ENCODE measurements at regions not wholly inside any gene's neighbourhood (a gene's known extent, or its start where the extent isn't known, plus 50 kb on each side); places are given as distances from the start of the nearest gene placed in this dataset.

GRCh38 chr10:121089434-121089833 is 238.3 kb downstream of the WDR11 start:
- H3K27me3 ChIP-seq (replicated peaks) = no peaks in the 10 kb centered on the region
- no peaks in the 10 kb centered on the region for H3K36me3 ChIP-seq (replicated peaks)
- no peak overlapping the region for H3K27ac ChIP-seq
- no peak overlapping the region for H3K4me3 ChIP-seq (ENCODE audit: low read depth, low read length)
- in situ Hi-C loops (cut with HindIII; ENCODE audit: low pct_ligation_motif_present, low sequenced_read_pairs) = no loop called here
- no peak for DNase-seq
- TF ChIP-seq, protein P1, sequence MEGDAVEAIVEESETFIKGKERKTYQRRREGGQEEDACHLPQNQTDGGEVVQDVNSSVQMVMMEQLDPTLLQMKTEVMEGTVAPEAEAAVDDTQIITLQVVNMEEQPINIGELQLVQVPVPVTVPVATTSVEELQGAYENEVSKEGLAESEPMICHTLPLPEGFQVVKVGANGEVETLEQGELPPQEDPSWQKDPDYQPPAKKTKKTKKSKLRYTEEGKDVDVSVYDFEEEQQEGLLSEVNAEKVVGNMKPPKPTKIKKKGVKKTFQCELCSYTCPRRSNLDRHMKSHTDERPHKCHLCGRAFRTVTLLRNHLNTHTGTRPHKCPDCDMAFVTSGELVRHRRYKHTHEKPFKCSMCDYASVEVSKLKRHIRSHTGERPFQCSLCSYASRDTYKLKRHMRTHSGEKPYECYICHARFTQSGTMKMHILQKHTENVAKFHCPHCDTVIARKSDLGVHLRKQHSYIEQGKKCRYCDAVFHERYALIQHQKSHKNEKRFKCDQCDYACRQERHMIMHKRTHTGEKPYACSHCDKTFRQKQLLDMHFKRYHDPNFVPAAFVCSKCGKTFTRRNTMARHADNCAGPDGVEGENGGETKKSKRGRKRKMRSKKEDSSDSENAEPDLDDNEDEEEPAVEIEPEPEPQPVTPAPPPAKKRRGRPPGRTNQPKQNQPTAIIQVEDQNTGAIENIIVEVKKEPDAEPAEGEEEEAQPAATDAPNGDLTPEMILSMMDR (IDR thresholded peaks at IDR 0.05; ENCODE audit: low read depth, low read length, missing control alignments) = no peak

DNA sequence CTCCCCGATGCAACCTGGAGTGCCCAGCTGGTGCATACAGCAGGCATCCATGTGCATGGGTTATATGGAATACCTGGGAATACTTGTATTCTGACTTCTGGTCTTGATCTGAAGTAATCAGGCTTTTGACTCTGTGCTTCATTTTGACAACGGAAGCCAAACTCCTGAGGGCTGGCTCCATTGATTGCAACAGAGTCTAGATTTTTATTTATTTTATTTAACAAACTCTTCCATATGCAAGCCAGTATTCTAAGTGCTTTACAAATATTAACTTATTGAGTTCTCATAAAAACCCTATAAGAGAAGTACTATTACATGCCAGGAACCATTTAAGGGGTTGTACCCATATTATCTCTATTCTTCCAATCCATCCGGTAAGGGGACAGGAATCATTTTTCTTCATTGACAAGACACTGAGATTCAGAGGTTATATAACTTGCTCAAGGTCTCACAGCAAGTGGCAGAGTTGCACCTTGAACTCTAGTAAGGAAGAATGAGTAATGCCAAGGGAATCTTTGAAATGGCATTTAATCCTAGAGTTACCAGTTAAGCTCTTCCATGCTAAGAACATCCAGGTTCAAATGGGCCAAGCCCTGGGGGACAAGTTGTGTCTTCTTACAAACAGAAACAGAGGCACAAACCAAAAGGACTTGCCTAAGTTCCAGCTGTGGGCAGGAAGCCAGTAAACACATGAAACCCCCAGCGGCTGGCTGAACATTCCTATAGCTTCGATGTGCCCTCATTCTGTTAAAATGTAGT is 241.0 kb downstream of the WDR11 start:
- in situ Hi-C loops (cut with HindIII; ENCODE audit: low pct_ligation_motif_present, low sequenced_read_pairs) = no loop called here
- DNase-seq = peak; percentile 1
- Histone ChIP-seq H3K4me3 (ENCODE audit: low read depth, low read length) (no peak overlapping the region), H3K27ac (no peak overlapping the region), H3K27me3 (replicated peaks) (no peaks in the 10 kb centered on the region), H3K36me3 (replicated peaks) (no peaks in the 10 kb centered on the region)
- TF ChIP-seq, protein P1 (IDR thresholded peaks at IDR 0.05; ENCODE audit: low read depth, low read length, missing control alignments) = no peak

GRCh38 chr10:121092720-121093095 is 241.5 kb downstream of the WDR11 start:
- DNase-seq = no peak
- no peak overlapping the region for H3K27ac ChIP-seq
- no peaks in the 10 kb centered on the region for H3K27me3 ChIP-seq (replicated peaks)
- TF ChIP-seq, protein P1 (IDR thresholded peaks at IDR 0.05; ENCODE audit: low read depth, low read length, missing control alignments) = no peak
- H3K36me3 ChIP-seq (replicated peaks) = no peaks in the 10 kb centered on the region
- H3K4me3 ChIP-seq (ENCODE audit: low read depth, low read length) = no peak overlapping the region
- in situ Hi-C loops (cut with HindIII; ENCODE audit: low pct_ligation_motif_present, low sequenced_read_pairs) = no loop called here

DNA sequence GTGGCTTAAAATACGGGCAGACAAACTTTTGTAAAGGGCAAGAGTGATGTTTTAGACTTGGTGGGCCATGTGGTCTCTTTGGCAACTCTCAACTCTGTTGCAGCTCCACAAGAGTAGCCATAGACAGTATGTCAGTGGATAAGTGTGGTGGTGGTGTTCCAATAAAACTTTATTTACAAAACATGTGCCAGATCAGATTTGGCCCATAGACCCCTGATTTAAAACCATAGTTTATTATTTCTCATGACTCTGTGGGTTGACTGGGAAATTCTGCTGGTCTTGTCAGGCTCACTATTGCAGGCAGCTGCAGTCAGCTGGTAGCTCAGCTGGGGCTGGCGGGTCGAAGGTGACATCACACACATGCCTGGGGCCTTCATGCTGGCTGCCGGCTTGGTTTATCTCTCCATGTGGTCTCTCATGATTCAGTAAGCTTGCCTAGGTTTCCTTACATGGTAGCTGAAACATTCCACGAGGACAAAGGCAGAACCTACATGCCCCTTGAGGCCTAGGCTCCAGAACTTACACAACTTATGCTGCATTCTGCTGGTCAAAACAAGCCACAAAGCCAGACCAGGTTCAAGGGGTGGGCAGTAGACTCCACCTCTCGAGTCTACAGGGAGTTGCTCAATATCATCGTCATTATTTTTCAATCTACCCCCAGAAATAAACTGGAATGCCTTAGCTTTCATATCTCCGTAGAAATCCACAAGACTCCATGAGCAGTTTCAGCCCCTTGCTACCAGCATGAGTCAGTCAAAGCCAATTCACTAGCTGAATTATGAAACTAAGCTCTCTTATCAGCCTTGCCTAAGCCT is 245.7 kb downstream of the WDR11 start:
- peak; percentile 32 for DNase-seq
- Histone ChIP-seq H3K27ac (no peak overlapping the region), H3K4me3 (ENCODE audit: low read depth, low read length) (no peak overlapping the region), H3K27me3 (replicated peaks) (no peaks in the 10 kb centered on the region), H3K36me3 (replicated peaks) (no peaks in the 10 kb centered on the region)
- TF ChIP-seq, protein P1 (IDR thresholded peaks at IDR 0.05; ENCODE audit: low read depth, low read length, missing control alignments) = no peak
- in situ Hi-C loops (cut with HindIII; ENCODE audit: low pct_ligation_motif_present, low sequenced_read_pairs) = no loop called here

DNA sequence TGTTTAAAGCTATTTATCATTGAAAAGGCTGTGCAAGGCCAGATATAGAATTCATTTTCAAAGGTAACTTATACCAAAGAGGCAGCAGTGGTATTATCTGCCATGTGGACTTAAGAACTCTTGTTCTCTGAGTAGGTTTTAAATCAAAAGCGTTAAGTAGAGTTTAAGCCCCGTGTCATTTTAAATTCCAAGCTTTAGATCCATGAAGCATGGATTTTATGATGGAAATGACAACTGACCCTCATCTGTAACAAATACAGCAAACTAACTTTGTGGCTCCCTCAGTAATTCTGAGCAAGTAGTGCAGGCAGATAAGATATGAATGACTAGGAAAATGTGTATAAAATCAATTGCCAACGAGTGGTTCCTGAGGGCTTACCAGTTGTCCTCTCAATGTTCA is 247.0 kb downstream of the WDR11 start:
- no peak for DNase-seq
- no peaks in the 10 kb centered on the region for H3K27me3 ChIP-seq (replicated peaks)
- TF ChIP-seq, protein P1 (IDR thresholded peaks at IDR 0.05; ENCODE audit: low read depth, low read length, missing control alignments) = no peak
- no peaks in the 10 kb centered on the region for H3K36me3 ChIP-seq (replicated peaks)
- in situ Hi-C loops (cut with HindIII; ENCODE audit: low pct_ligation_motif_present, low sequenced_read_pairs) = no loop called here
- H3K4me3 ChIP-seq (ENCODE audit: low read depth, low read length) = no peak overlapping the region
- H3K27ac ChIP-seq = no peak overlapping the region
